Lower lobe of right lung (tissue), 2 donors: ENCODE measurements at regions not wholly inside any gene's neighbourhood (a gene's known extent, or its start where the extent isn't known, plus 50 kb on each side); places are given as distances from the start of the nearest gene placed in this dataset.
"Not testable (repeated sequence)": the region's sequence is repeated elsewhere in the genome, so short reads cannot be mapped to it uniquely, and the experiment has no call there.

ENCODE experiments used
- ATAC-seq, 2 donors: fragments of 200-7000 bp; cut with Tn5 transposase; one replicate each; pipeline ENCODE4 v1.9.1; 2020 to 2022; ENCODE audit warnings: mild to moderate bottlenecking in 2 of 2, moderate library complexity in 2 of 2
- DNase-seq: peaks from one replicate; pipeline ENCODE4 v3.0.0-alpha.2; 2020
- H3K27ac ChIP-seq: fragments of 200-600 bp; one replicate; pipeline ENCODE4 v1.8.0; 2022
- H3K27me3 ChIP-seq: fragments of 200-600 bp; one replicate; pipeline ENCODE4 v1.8.0; 2022; ENCODE audit warnings: low read depth
- H3K36me3 ChIP-seq: fragments of 200-600 bp; one replicate; pipeline ENCODE4 v1.8.0; 2022; ENCODE audit warnings: mild to moderate bottlenecking
- H3K4me1 ChIP-seq: fragments of 200-600 bp; one replicate; pipeline ENCODE4 v1.8.0; 2022
- H3K4me3 ChIP-seq: fragments of 200-600 bp; one replicate; pipeline ENCODE4 v1.8.0; 2022; ENCODE audit warnings: mild to moderate bottlenecking
- H3K9me3 ChIP-seq: fragments of 200-600 bp; one replicate; pipeline ENCODE4 v1.8.0; 2022
- CTCF ChIP-seq: fragments of 200-600 bp; IDR thresholded peaks from one replicate; pipeline ENCODE4 v1.8.0; 2022; ENCODE audit warnings: antibody characterized with exemption, mild to moderate bottlenecking
- intact Hi-C: fragments of 100-400 bp; cut with DNase I; formaldehyde crosslinking; loops from one replicate; pipeline ENCODE4 v1.11.0; 2022
- donor health status: DM: no; HTN: yes; CAD: no; lungs with severe emphysema.

- DNase-seq (no peak), ATAC-seq (no peak)
- no peaks in the 10 kb centered on the region for H3K4me1 ChIP-seq
- H3K27me3 ChIP-seq: no peaks in the 10 kb centered on the region
- no peak for TF ChIP-seq CTCF
- H3K36me3 ChIP-seq: no peaks in the 10 kb centered on the region
- H3K27ac ChIP-seq: no peak overlapping the region
- no peak overlapping the region for H3K4me3 ChIP-seq
- H3K9me3 ChIP-seq: no peaks in the 10 kb centered on the region
- intact Hi-C loops: no loop called here
Measured at GRCh38 chr1:191414981-191415640, 743.2 kb upstream of the RGS18 start.

GRCh38 chr1:191419842-191420241 lies 738.4 kb upstream of the RGS18 start:
- no peak for ATAC-seq
- H3K4me3 ChIP-seq: no peak overlapping the region
- H3K36me3 ChIP-seq: no peaks in the 10 kb centered on the region
- no peaks in the 10 kb centered on the region for H3K9me3 ChIP-seq
- DNase-seq: no peak
- no peak for TF ChIP-seq CTCF
- H3K4me1 ChIP-seq: no peaks in the 10 kb centered on the region
- H3K27me3 ChIP-seq: no peaks in the 10 kb centered on the region
- H3K27ac ChIP-seq: no peak overlapping the region
- intact Hi-C loops: no loop called here

GRCh38 chr1:191427593-191427992 lies 730.7 kb upstream of the RGS18 start:
- no peak overlapping the region for H3K4me3 ChIP-seq
- no peaks in the 10 kb centered on the region for H3K27me3 ChIP-seq
- intact Hi-C loops: no loop called here
- DNase-seq: no peak
- H3K27ac ChIP-seq: no peak overlapping the region
- ATAC-seq: no peak
- no peak for TF ChIP-seq CTCF
- no peaks in the 10 kb centered on the region for H3K36me3 ChIP-seq
- H3K4me1 ChIP-seq: no peaks in the 10 kb centered on the region
- no peaks in the 10 kb centered on the region for H3K9me3 ChIP-seq

GRCh38 chr1:191432817-191433216 lies 725.4 kb upstream of the RGS18 start:
- ATAC-seq (no peak), DNase-seq (no peak)
- Histone ChIP-seq H3K27me3 (no peaks in the 10 kb centered on the region), H3K27ac (no peak overlapping the region), H3K4me3 (no peak overlapping the region), H3K9me3 (no peaks in the 10 kb centered on the region), H3K4me1 (no peaks in the 10 kb centered on the region), H3K36me3 (no peaks in the 10 kb centered on the region)
- TF ChIP-seq CTCF: no peak
- intact Hi-C loops: no loop called here

- Histone ChIP-seq H3K4me3 (no peak overlapping the region), H3K27ac (no peak overlapping the region), H3K4me1 (no peaks in the 10 kb centered on the region), H3K9me3 (no peaks in the 10 kb centered on the region), H3K27me3 (no peaks in the 10 kb centered on the region), H3K36me3 (no peaks in the 10 kb centered on the region)
- ATAC-seq: no peak
- intact Hi-C loops: no loop called here
- TF ChIP-seq CTCF: no peak
- no peak for DNase-seq
Measured at GRCh38 chr1:191438979-191439378, 719.3 kb upstream of the RGS18 start.

- H3K4me3 ChIP-seq, H3K4me1 ChIP-seq, H3K9me3 ChIP-seq, H3K27me3 ChIP-seq, ATAC-seq, DNase-seq, H3K27ac ChIP-seq, H3K36me3 ChIP-seq, intact Hi-C loops: not testable (repeated sequence)
Measured at GRCh38 chr1:191448279-191448678, 710.0 kb upstream of the RGS18 start.
